ENCODE measurements at regions not wholly inside any gene's neighbourhood (a gene's known extent, or its start where the extent isn't known, plus 50 kb on each side); places are given as distances from the start of the nearest gene placed in this dataset.

- no peak overlapping the region for H3K4me3 Mint-ChIP-seq
- H3K4me1 Mint-ChIP-seq, result no peaks in the 10 kb centered on the region
- no peaks in the 10 kb centered on the region for H3K27me3 Mint-ChIP-seq
- no peaks in the 10 kb centered on the region for H3K36me3 Mint-ChIP-seq (ENCODE audit: low read depth)
- no peak overlapping the region for H3K27ac Mint-ChIP-seq
- no peaks in the 10 kb centered on the region for H3K9me3 Mint-ChIP-seq
- intact Hi-C loops (cut with micrococcal nuclease), result no loop called here
- no peak for DNase-seq
These were observed 435.7 kb downstream of the RAPGEF2 start for GRCh38 chr4:159538556-159538955.

- Mint-ChIP-seq H3K36me3 (ENCODE audit: low read depth) (no peaks in the 10 kb centered on the region), H3K4me1 (no peaks in the 10 kb centered on the region), H3K27me3 (no peaks in the 10 kb centered on the region), H3K27ac (no peak overlapping the region), H3K9me3 (no peaks in the 10 kb centered on the region), H3K4me3 (no peak overlapping the region)
- intact Hi-C loops (cut with micrococcal nuclease), result no loop called here
- no peak for DNase-seq
These were observed 437.2 kb downstream of the RAPGEF2 start for GRCh38 chr4:159540038-159540437.

- no peak overlapping the region for H3K27ac Mint-ChIP-seq
- no peaks in the 10 kb centered on the region for H3K9me3 Mint-ChIP-seq
- no peak overlapping the region for H3K4me3 Mint-ChIP-seq
- no peaks in the 10 kb centered on the region for H3K27me3 Mint-ChIP-seq
- H3K36me3 Mint-ChIP-seq (ENCODE audit: low read depth), result no peaks in the 10 kb centered on the region
- intact Hi-C loops (cut with micrococcal nuclease), result no loop called here
- no peak for DNase-seq
- no peaks in the 10 kb centered on the region for H3K4me1 Mint-ChIP-seq
These were observed 437.6 kb downstream of the RAPGEF2 start for GRCh38 chr4:159540501-159540900.

GRCh38 chr4:159541143-159541542 lies 438.3 kb downstream of the RAPGEF2 start:
- no peak overlapping the region for H3K4me3 Mint-ChIP-seq
- no peak overlapping the region for H3K27ac Mint-ChIP-seq
- no peaks in the 10 kb centered on the region for H3K9me3 Mint-ChIP-seq
- no peaks in the 10 kb centered on the region for H3K27me3 Mint-ChIP-seq
- no peak for DNase-seq
- H3K36me3 Mint-ChIP-seq (ENCODE audit: low read depth), result no peaks in the 10 kb centered on the region
- intact Hi-C loops (cut with micrococcal nuclease), result no loop called here
- no peaks in the 10 kb centered on the region for H3K4me1 Mint-ChIP-seq

- H3K27me3 Mint-ChIP-seq, result no peaks in the 10 kb centered on the region
These were observed 439.4 kb downstream of the RAPGEF2 start for GRCh38 chr4:159542296-159542695.

GRCh38 chr4:159543831-159544230 lies 441.0 kb downstream of the RAPGEF2 start:
- Mint-ChIP-seq H3K27ac (no peak overlapping the region), H3K4me1 (no peaks in the 10 kb centered on the region), H3K27me3 (no peaks in the 10 kb centered on the region), H3K4me3 (no peak overlapping the region), H3K36me3 (ENCODE audit: low read depth) (no peaks in the 10 kb centered on the region), H3K9me3 (no peaks in the 10 kb centered on the region)
- DNase-seq, result no peak
- intact Hi-C loops (cut with micrococcal nuclease), result no loop called here

More at GRCh38 chr4:159542296-159542695, 439.4 kb downstream of the RAPGEF2 start:
- no peaks in the 10 kb centered on the region for H3K36me3 Mint-ChIP-seq (ENCODE audit: low read depth)
- no peak overlapping the region for H3K27ac Mint-ChIP-seq
- no peak for DNase-seq
- no peaks in the 10 kb centered on the region for H3K9me3 Mint-ChIP-seq
- intact Hi-C loops (cut with micrococcal nuclease), result no loop called here
- no peak overlapping the region for H3K4me3 Mint-ChIP-seq
- H3K4me1 Mint-ChIP-seq, result no peaks in the 10 kb centered on the region

- no peaks in the 10 kb centered on the region for H3K36me3 Mint-ChIP-seq (ENCODE audit: low read depth)
- no peak for DNase-seq
- no peak overlapping the region for H3K4me3 Mint-ChIP-seq
- no peak overlapping the region for H3K27ac Mint-ChIP-seq
- H3K4me1 Mint-ChIP-seq, result no peaks in the 10 kb centered on the region
- intact Hi-C loops (cut with micrococcal nuclease), result no loop called here
- no peaks in the 10 kb centered on the region for H3K27me3 Mint-ChIP-seq
- no peaks in the 10 kb centered on the region for H3K9me3 Mint-ChIP-seq
These were observed 442.7 kb downstream of the RAPGEF2 start for GRCh38 chr4:159545556-159545955.

- Mint-ChIP-seq H3K4me1 (no peaks in the 10 kb centered on the region), H3K27me3 (no peaks in the 10 kb centered on the region), H3K36me3 (ENCODE audit: low read depth) (no peaks in the 10 kb centered on the region), H3K27ac (no peak overlapping the region), H3K9me3 (no peaks in the 10 kb centered on the region), H3K4me3 (no peak overlapping the region)
- DNase-seq, result no peak
- intact Hi-C loops (cut with micrococcal nuclease), result no loop called here
These were observed 444.9 kb downstream of the RAPGEF2 start for GRCh38 chr4:159547645-159548308.

- Mint-ChIP-seq H3K4me1 (no peaks in the 10 kb centered on the region), H3K4me3 (no peak overlapping the region), H3K27ac (no peak overlapping the region), H3K36me3 (ENCODE audit: low read depth) (no peaks in the 10 kb centered on the region), H3K27me3 (no peaks in the 10 kb centered on the region), H3K9me3 (no peaks in the 10 kb centered on the region)
- no peak for DNase-seq
- intact Hi-C loops (cut with micrococcal nuclease), result no loop called here
These were observed 446.2 kb downstream of the RAPGEF2 start for GRCh38 chr4:159549098-159549518.

- intact Hi-C loops (cut with micrococcal nuclease), result no loop called here
- Mint-ChIP-seq H3K9me3 (no peaks in the 10 kb centered on the region), H3K4me1 (no peaks in the 10 kb centered on the region), H3K27ac (no peak overlapping the region), H3K36me3 (ENCODE audit: low read depth) (no peaks in the 10 kb centered on the region), H3K27me3 (no peaks in the 10 kb centered on the region), H3K4me3 (no peak overlapping the region)
- no peak for DNase-seq
These were observed 448.4 kb downstream of the RAPGEF2 start for GRCh38 chr4:159551281-159551680.

GRCh38 chr4:159552979-159553768 lies 450.3 kb downstream of the RAPGEF2 start:
- no peaks in the 10 kb centered on the region for H3K36me3 Mint-ChIP-seq (ENCODE audit: low read depth)
- H3K9me3 Mint-ChIP-seq, result no peaks in the 10 kb centered on the region
- intact Hi-C loops (cut with micrococcal nuclease), result no loop called here
- H3K4me1 Mint-ChIP-seq, result no peaks in the 10 kb centered on the region
- no peaks in the 10 kb centered on the region for H3K27me3 Mint-ChIP-seq
- H3K27ac Mint-ChIP-seq, result no peak overlapping the region
- no peak for DNase-seq
- H3K4me3 Mint-ChIP-seq, result no peak overlapping the region

GRCh38 chr4:159555873-159556272 lies 453.0 kb downstream of the RAPGEF2 start:
- intact Hi-C loops (cut with micrococcal nuclease), result no loop called here
- Mint-ChIP-seq H3K4me1 (no peaks in the 10 kb centered on the region), H3K36me3 (ENCODE audit: low read depth) (no peaks in the 10 kb centered on the region), H3K27me3 (no peaks in the 10 kb centered on the region), H3K9me3 (no peaks in the 10 kb centered on the region), H3K4me3 (no peak overlapping the region), H3K27ac (no peak overlapping the region)
- DNase-seq, result no peak

GRCh38 chr4:159562366-159562765 lies 459.5 kb downstream of the RAPGEF2 start:
- Mint-ChIP-seq H3K4me3 (no peak overlapping the region), H3K36me3 (ENCODE audit: low read depth) (no peaks in the 10 kb centered on the region), H3K9me3 (no peaks in the 10 kb centered on the region), H3K4me1 (no peaks in the 10 kb centered on the region), H3K27ac (no peak overlapping the region), H3K27me3 (no peaks in the 10 kb centered on the region)
- no peak for DNase-seq
- intact Hi-C loops (cut with micrococcal nuclease), result no loop called here

GRCh38 chr4:159563257-159563656 lies 460.4 kb downstream of the RAPGEF2 start:
- Mint-ChIP-seq H3K27ac (no peak overlapping the region), H3K4me1 (no peaks in the 10 kb centered on the region), H3K9me3 (no peaks in the 10 kb centered on the region), H3K36me3 (ENCODE audit: low read depth) (no peaks in the 10 kb centered on the region), H3K4me3 (no peak overlapping the region), H3K27me3 (no peaks in the 10 kb centered on the region)
- DNase-seq, result no peak
- intact Hi-C loops (cut with micrococcal nuclease), result no loop called here

Measured in activated CD4-positive, alpha-beta T cell treated with anti-CD3 and anti-CD28 coated beads, Interleukin-2, amount 10 ng/mL, durations not matched to agents 24 days and 14 days (primary cell).